ENCODE measurements at regions not wholly inside any gene's neighbourhood (a gene's known extent, or its start where the extent isn't known, plus 50 kb on each side); places are given as distances from the start of the nearest gene placed in this dataset.

DNA sequence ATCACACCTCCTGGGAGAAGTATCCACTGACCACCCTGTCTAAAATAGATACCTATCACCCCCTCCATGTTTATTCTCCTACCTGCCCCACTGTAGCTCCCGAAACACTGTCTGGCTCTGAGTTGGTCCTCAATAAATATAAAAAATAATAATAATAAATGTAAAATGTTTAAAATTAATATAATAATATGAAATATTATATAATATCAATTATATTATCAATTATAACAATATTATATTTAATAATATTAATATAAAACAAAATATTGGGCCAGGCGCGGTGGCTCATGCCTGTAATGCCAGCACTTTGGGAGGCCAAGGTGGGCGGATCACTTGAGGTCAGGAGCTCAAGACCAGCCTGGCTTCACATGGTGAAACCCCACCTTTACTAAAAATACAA is 52.3 kb upstream of the TIAM1 start:
- no peak for TF ChIP-seq EZH2 (IDR thresholded peaks at IDR 0.05)
- TF ChIP-seq POLR2AphosphoS5 (IDR thresholded peaks at IDR 0.05; ENCODE audit: borderline replicate concordance, low read depth, low read length), result no peak

Measured in SK-N-MC (cell line).